Rectal smooth muscle tissue (tissue), 1 donor: ENCODE measurements at regions not wholly inside any gene's neighbourhood (a gene's known extent, or its start where the extent isn't known, plus 50 kb on each side); places are given as distances from the start of the nearest gene placed in this dataset.
"Not testable (repeated sequence)": the region's sequence is repeated elsewhere in the genome, so short reads cannot be mapped to it uniquely, and the experiment has no call there.

Experiments used
- H3K27ac ChIP-seq: one replicate; pipeline ENCODE4 v1.7.0; 2013; ENCODE audit warnings: low read depth, low read length, inconsistent platforms
- H3K27me3 ChIP-seq: one replicate; pipeline ENCODE4 v1.7.0; 2013; ENCODE audit warnings: low read length; ENCODE audit not compliant: control insufficient read depth, insufficient read depth
- H3K36me3 ChIP-seq: one replicate; pipeline ENCODE4 v1.7.0; 2013; ENCODE audit warnings: low read length; ENCODE audit not compliant: control insufficient read depth, insufficient read depth
- H3K4me1 ChIP-seq: one replicate; pipeline ENCODE4 v1.7.0; 2013; ENCODE audit warnings: low read length; ENCODE audit not compliant: control insufficient read depth, insufficient read depth
- H3K4me3 ChIP-seq: one replicate; pipeline ENCODE4 v1.7.0; 2013; ENCODE audit warnings: low read length
- H3K9ac ChIP-seq: one replicate; pipeline ENCODE4 v1.7.0; 2013; ENCODE audit warnings: low read length

DNA sequence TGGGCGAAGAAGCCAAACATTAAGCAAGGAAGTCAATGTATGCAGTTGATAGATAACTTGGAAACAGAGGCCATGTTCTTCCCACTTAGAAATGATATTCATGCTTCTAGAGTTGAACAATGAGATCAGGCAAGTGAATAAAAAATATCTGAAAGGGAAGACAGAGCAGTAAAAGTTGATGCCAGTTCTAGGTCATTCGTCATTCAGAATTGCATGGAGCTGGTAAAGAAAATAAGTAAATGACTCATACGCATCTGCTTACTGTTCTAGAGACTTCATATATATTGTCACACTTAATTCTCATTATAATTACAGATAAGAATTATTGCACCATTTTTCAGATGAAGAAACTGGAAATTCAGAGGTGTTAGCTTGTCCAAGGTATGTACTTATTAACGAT lies 158.9 kb upstream of the FERD3L start:
- no peak overlapping the region for H3K4me3 ChIP-seq
- H3K36me3 ChIP-seq, result no peaks in the 10 kb centered on the region
- no peak overlapping the region for H3K9ac ChIP-seq
- no peak overlapping the region for H3K27ac ChIP-seq
- no peaks in the 10 kb centered on the region for H3K27me3 ChIP-seq
- H3K4me1 ChIP-seq, result no peaks in the 10 kb centered on the region

DNA sequence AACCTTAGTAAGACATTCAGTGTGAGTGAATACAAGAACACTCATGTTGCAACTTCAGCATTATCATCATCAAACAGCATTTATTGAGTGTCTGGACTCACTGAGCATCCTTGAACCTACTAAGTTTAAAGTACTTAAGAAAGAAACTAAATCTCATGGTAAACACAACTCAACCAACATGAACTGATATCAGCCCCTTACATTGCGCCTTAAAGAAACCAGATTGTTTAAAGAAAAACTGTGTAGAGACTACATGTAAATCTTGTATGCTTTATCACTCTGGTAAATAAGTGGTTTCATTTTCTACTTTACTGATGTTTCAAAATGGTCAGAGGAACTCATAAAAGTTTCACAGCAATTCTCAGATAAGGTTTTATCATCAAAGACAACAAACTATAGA lies 157.5 kb upstream of the FERD3L start:
- no peak overlapping the region for H3K4me3 ChIP-seq
- H3K9ac ChIP-seq, result no peak overlapping the region
- no peak overlapping the region for H3K27ac ChIP-seq
- no peaks in the 10 kb centered on the region for H3K36me3 ChIP-seq
- H3K4me1 ChIP-seq, result no peaks in the 10 kb centered on the region
- no peaks in the 10 kb centered on the region for H3K27me3 ChIP-seq

DNA sequence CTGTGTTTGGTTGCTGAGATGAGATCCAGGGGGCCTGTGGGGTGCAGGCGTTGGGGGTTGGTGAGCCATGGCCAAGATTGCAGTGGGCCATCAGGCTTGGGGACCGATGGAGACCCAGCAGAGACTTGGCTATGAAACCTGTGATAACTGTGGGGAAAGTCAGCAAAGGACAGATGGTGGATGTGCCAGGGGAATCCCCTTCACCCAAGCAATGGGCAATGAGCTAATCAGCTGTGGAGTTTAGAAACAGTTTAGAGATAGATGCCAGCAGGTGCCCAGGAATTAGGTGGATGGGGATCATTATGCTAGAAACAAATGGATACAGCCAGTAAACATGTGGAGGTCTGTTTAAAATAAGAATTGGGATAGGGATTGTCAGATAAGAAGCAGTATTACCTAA lies 151.4 kb upstream of the FERD3L start:
- Histone ChIP-seq H3K9ac (no peak overlapping the region), H3K4me3 (no peak overlapping the region), H3K36me3 (no peaks in the 10 kb centered on the region), H3K4me1 (no peaks in the 10 kb centered on the region), H3K27me3 (no peaks in the 10 kb centered on the region), H3K27ac (no peak overlapping the region)

DNA sequence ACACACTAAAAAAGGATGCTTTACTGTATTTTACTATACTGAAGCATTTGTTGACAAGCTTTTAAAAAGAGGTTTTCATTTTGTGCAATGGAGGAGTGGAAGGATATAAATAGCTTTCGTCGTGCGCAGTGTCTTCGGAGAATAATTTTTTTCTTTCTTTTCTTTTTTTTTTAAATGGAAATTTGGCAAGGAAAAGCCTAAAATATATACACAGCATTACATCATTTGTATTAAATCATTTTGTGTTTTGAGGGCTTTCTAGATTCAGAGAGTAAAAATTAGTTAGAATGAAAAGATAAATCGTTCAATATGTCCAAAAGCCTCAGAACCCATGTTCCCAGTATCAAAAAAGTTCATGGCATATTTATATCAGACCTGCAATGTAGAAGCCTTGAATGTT lies 150.2 kb upstream of the FERD3L start:
- Histone ChIP-seq H3K36me3 (no peaks in the 10 kb centered on the region), H3K4me3 (no peak overlapping the region), H3K9ac (no peak overlapping the region), H3K4me1 (no peaks in the 10 kb centered on the region), H3K27me3 (no peaks in the 10 kb centered on the region), H3K27ac (no peak overlapping the region)

DNA sequence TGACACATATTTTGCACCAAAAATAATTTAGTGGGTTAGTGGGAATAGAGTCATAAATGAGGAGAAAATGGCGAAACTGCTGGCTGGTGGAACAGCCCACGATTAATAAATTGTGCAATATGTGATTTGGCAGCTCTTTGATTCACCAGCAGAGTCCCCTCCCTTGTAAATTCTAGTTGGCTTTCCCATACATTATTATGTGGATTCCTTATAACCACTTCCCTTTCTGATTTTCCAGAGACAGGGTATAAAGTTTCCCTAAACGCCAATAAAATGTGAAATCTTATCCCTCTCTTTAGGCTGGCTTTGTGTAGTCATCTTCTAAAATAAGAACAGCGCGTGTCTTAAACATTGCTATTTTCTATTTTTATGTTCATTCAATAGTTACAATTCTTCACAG lies 149.4 kb upstream of the FERD3L start:
- H3K4me3 ChIP-seq, result no peak overlapping the region
- no peaks in the 10 kb centered on the region for H3K36me3 ChIP-seq
- no peak overlapping the region for H3K27ac ChIP-seq
- H3K9ac ChIP-seq, result no peak overlapping the region
- no peaks in the 10 kb centered on the region for H3K4me1 ChIP-seq
- H3K27me3 ChIP-seq, result no peaks in the 10 kb centered on the region

DNA sequence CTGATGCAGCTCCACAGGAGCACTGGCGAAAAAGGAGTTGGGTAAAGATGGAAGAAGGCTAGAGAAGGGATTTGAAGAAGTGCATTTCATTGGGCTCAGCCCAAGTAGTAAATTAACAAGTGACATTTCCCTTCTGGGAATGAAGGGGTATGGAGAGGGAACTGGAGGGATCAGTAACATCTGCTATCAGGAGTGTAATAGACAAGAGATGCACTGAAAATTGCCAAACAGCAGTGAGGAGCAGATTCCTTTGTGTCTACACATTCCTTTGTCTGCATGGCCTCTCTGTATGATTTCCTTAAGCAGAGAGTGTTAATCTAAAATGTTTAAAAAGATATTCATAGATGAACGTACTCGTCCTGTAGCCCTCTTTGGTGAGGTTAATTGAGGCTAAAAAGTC lies 148.2 kb upstream of the FERD3L start:
- Histone ChIP-seq H3K27ac (no peak overlapping the region), H3K4me1 (no peaks in the 10 kb centered on the region), H3K4me3 (no peak overlapping the region), H3K36me3 (no peaks in the 10 kb centered on the region), H3K27me3 (no peaks in the 10 kb centered on the region), H3K9ac (no peak overlapping the region)

DNA sequence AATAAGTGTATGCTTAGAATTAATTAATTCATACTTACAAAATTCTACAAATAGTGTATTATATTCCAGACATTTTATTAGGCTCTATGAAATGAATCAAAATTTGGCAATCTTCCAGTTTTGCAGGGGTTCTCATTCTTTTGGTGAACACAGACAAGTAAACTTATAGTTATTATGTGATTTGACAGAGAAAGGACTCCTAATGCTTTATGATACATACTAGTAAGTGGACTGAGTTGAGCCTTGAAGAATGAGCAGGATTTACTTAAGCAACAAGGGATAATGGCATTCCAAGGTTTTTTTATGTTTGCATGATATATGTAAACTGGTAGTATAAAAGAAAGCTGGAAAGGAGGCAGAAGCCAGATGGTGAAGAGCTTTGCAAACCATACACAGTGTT lies 145.7 kb upstream of the FERD3L start:
- Histone ChIP-seq H3K4me1 (no peaks in the 10 kb centered on the region), H3K27ac (no peak overlapping the region), H3K36me3 (no peaks in the 10 kb centered on the region), H3K9ac (no peak overlapping the region), H3K27me3 (no peaks in the 10 kb centered on the region), H3K4me3 (no peak overlapping the region)

DNA sequence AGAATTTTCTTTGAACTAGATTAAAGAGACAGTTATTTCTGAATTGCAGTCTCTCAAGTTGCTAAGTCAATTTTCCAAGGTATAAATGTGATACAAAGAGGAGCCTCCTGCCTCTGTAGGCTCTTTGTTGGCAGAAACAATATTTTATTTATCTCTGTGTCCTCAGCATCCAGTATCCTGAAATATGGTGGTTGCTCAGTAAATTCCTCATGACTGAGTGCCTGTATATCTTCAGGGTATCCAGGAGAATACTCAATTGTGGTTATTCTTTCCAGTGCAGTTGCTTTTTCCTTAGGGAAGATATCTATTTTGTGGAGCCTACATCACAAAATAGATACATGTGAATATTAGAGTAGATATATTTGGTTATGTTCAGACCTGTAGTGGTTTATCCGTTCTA lies 144.8 kb upstream of the FERD3L start:
- no peaks in the 10 kb centered on the region for H3K27me3 ChIP-seq

DNA sequence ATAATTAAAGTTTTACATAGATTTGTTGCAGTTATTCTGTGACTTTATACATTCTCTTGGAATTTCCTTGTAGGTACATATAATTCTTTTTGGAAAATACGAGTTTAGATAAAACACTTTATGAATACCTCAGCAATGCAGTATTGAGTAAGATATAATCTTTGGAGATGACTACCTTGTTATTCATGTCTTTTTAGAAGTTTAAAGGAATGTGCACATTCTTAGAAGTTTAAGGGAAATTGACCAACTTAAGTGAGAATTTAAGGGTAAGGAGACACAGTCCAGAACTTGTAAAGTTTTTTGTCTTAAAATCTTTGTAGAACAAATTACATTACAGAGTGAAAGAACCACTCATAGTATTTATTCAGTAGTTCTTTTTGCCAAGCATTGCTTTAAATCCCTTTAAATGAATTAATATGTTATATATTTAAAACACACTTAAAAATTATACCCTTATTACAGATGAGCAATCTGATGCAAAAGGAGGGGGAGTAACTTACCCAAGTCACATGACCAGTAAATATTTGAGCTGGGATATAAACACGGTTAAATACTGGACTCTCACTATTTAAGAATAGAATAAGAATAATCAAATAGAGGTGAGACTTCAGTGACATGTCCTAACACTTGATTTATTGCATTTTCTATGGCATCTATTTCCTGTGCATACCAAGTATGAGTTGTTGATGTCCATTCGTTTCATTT lies 139.5 kb upstream of the FERD3L start:
- Histone ChIP-seq H3K27ac (no peak overlapping the region), H3K27me3 (no peaks in the 10 kb centered on the region), H3K4me1 (no peaks in the 10 kb centered on the region), H3K36me3 (no peaks in the 10 kb centered on the region), H3K4me3 (no peak overlapping the region), H3K9ac (no peak overlapping the region)

More for the DNA sequence above, 144.8 kb upstream of the FERD3L start:
- Histone ChIP-seq H3K4me1 (no peaks in the 10 kb centered on the region), H3K27ac (no peak overlapping the region), H3K9ac (no peak overlapping the region), H3K36me3 (no peaks in the 10 kb centered on the region), H3K4me3 (no peak overlapping the region)

DNA sequence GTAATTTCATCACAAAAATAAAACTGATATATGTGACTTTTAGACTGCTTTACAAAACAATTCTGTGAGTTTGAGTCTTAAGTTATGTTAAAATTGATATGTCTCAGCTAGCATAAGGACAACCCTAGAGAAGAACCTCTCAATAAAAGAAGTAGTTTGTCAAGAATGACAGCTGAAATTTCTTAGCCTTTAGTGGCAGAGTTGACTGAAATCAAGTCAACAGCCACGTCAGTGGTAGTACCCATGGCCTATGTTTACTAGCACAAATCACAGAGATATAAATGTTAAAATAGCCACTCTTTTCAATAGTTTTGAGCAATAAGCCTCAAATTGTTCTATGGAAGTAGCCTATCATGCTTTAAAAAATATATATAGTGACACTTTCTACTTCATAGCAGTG lies 138.9 kb upstream of the FERD3L start:
- H3K27me3 ChIP-seq, result no peaks in the 10 kb centered on the region
- no peaks in the 10 kb centered on the region for H3K36me3 ChIP-seq
- H3K4me1 ChIP-seq, result no peaks in the 10 kb centered on the region
- H3K4me3 ChIP-seq, result no peak overlapping the region
- H3K9ac ChIP-seq, result no peak overlapping the region
- no peak overlapping the region for H3K27ac ChIP-seq

DNA sequence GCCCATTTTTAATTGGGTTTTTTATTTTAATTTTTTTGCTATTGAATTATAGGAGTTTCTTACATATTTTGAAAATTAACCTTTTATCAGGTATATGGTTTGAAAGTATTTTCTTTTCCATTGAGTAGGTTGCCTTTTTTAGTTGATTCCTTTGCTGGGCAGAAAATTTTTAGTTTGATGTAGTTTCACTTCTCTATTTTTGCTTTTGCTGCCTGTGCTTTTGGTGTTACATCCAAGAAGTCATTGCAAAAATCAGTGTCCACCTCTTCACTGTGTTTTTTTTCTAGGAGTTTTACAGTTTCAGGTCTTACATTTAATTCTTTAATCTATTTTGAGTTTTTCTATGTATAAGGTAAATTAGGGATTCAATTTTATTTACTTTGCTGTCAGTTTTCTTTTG lies 129.8 kb upstream of the FERD3L start:
- H3K36me3 ChIP-seq, result no peaks in the 10 kb centered on the region
- no peak overlapping the region for H3K27ac ChIP-seq
- no peak overlapping the region for H3K9ac ChIP-seq
- no peaks in the 10 kb centered on the region for H3K4me1 ChIP-seq
- no peaks in the 10 kb centered on the region for H3K27me3 ChIP-seq
- H3K4me3 ChIP-seq, result no peak overlapping the region

DNA sequence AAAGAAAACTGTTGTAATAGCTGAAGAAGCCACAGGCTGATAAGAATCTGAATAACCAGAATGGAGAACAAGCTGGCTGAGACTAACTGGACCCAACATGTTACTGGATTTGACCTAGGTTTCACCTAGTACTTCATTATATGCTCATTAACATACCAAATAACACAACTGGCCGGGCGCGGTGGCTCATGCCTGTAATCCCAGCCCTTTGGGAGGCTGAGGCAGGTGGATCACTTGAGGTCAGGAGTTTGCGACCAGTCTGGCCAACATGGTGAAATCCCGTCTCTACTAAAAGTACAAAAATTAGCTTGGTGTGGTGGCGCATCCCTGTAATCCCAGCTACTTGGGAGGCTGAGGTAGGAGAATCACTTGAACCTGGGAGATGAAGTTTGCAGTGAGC lies 127.1 kb upstream of the FERD3L start:
- H3K9ac ChIP-seq, H3K4me3 ChIP-seq, H3K27me3 ChIP-seq, H3K4me1 ChIP-seq, H3K27ac ChIP-seq, H3K36me3 ChIP-seq: not testable (repeated sequence)

DNA sequence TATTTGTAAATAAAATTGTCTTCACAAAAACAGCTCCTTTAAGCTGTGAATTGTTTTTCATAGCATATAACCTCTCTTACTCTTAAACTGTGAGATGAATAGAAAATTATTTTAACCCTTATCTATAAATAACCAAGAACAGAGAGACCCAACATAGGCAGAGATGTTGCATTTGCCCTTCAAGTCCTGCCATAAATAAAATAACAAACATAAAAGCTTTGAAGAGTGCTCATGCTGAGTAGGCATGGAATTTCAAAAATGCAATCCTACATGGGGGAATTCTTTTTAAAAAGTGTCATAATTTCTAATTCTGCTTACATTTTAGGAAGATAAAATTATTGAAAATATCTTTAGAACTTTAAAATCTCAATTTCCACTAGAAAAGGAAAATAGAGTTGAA lies 124.1 kb upstream of the FERD3L start:
- Histone ChIP-seq H3K36me3 (no peaks in the 10 kb centered on the region), H3K9ac (no peak overlapping the region), H3K27ac (no peak overlapping the region), H3K27me3 (no peaks in the 10 kb centered on the region), H3K4me3 (no peak overlapping the region), H3K4me1 (no peaks in the 10 kb centered on the region)
